Common myeloid progenitor, CD34-positive (primary cell): ENCODE measurements at regions not wholly inside any gene's neighbourhood (a gene's known extent, or its start where the extent isn't known, plus 50 kb on each side); places are given as distances from the start of the nearest gene placed in this dataset.

Experiments used
- CTCF ChIA-PET: fragments of 350-600 bp; sonication (Branson Sonifier 250); formaldehyde crosslinking; loops from one replicate; lab custom pipeline; 2021; ENCODE audit warnings: antibody characterized with exemption; lab: Charles Lee
- POLR2A ChIA-PET: fragments of 350-600 bp; sonication (Branson Sonifier 250); formaldehyde crosslinking; loops from one replicate; lab custom pipeline; 2021; ENCODE audit warnings: antibody characterized with exemption; lab: Charles Lee
- DNase-seq, 3 donors: peaks; one replicate each; pipeline versions ENCODE4 v3.0.0 to v3.0.0-alpha.2; 2013
- H3K27ac ChIP-seq, 2 experiments: 1 replicate in 1 of 2; 2 replicates in 1 of 2; pipeline ENCODE4 v1.7.0; 2013; ENCODE audit warnings: inconsistent platforms in 2 of 2, low read length in 2 of 2, mild to moderate bottlenecking in 2 of 2, low read depth in 1 of 2, moderate library complexity in 1 of 2; ENCODE audit not compliant: severe bottlenecking in 2 of 2, insufficient read depth in 1 of 2, poor library complexity in 1 of 2
- H3K27me3 ChIP-seq, 5 experiments: replicated peaks in 2 of 5; 1 replicate in 3 of 5; 2 replicates in 2 of 5; pipeline versions ENCODE4 v1.6.1 to v1.7.0; 2013; ENCODE audit warnings: low read length in 4 of 5, mild to moderate bottlenecking in 2 of 5, moderate library complexity in 2 of 5, inconsistent platforms in 1 of 5; ENCODE audit not compliant: insufficient read depth in 5 of 5, control insufficient read depth in 4 of 5
- H3K36me3 ChIP-seq, 4 experiments: 1 replicate in 2 of 4; 2 replicates in 2 of 4; pipeline versions ENCODE4 v1.6.1 to v1.7.0; 2013; ENCODE audit warnings: low read length in 3 of 4, control low read depth in 1 of 4, mild to moderate bottlenecking in 1 of 4; ENCODE audit not compliant: control insufficient read depth in 4 of 4, insufficient read depth in 4 of 4
- H3K4me1 ChIP-seq, 4 experiments: 1 replicate in 3 of 4; 2 replicates in 1 of 4; pipeline versions ENCODE4 v1.6.1 to v1.7.1; 2013; ENCODE audit warnings: low read length in 3 of 4, mild to moderate bottlenecking in 3 of 4, control low read depth in 1 of 4, inconsistent platforms in 1 of 4, moderate library complexity in 1 of 4; ENCODE audit not compliant: control insufficient read depth in 4 of 4, insufficient read depth in 4 of 4; ENCODE audit errors: control extremely low read depth in 1 of 4
- H3K4me3 ChIP-seq, 7 experiments: 1 replicate in 4 of 7; 2 replicates in 3 of 7; pipeline versions ENCODE4 v1.5.1 to v1.7.0; 2013; ENCODE audit warnings: mild to moderate bottlenecking in 7 of 7, low read length in 6 of 7, moderate library complexity in 6 of 7, inconsistent platforms in 2 of 7, low read depth in 2 of 7, control low read depth in 1 of 7; ENCODE audit not compliant: insufficient read depth in 4 of 7, control insufficient read depth in 1 of 7; ENCODE audit errors: extremely low read depth in 1 of 7
- H3K9me3 ChIP-seq, 5 experiments: 1 replicate in 4 of 5; 2 replicates in 1 of 5; pipeline versions ENCODE4 v1.6.1 to v1.7.1; 2013; ENCODE audit warnings: low read length in 4 of 5, mild to moderate bottlenecking in 2 of 5, inconsistent platforms in 1 of 5, low read depth in 1 of 5, moderate library complexity in 1 of 5; ENCODE audit not compliant: control insufficient read depth in 4 of 5, insufficient read depth in 2 of 5; ENCODE audit errors: control extremely low read depth in 1 of 5
- WGBS: methylation state at CpG from one replicate; pipeline ENCODE4 v1.1.5; 2013; ENCODE audit not compliant: insufficient coverage; 5-methylcytosine and 5-hydroxymethylcytosine counted together

DNA sequence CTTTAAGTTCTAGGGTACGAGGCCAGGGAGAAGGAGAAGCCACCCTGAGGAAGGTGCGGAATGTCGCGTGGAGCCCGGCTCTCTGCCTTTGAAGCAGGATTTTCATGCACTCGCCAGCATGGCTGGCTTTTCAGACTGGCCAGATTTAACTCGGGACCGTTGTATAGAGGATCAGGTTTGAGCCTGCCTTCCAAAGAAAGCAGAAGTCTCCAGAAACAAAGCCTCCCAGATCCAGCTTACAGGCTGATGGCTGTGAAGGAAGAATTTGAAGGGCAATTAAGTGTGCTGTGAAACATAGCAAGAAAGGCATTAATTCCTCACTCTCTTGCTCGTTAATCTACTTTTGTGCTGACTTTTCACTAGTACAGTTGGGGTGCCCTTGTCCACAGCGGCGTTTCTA lies 140.2 kb downstream of the SOX1 start:
- Histone ChIP-seq H3K4me3 (no peak overlapping the region), H3K27ac (no peak overlapping the region), H3K27me3 (peaks cover 8 to 66% (median 35%) of the 10 kb centered on the region in 5 experiments), H3K36me3 (no peaks in the 10 kb centered on the region), H3K9me3 (no peaks in the 10 kb centered on the region), H3K4me1 (peaks cover 0 to 1% (median 0%) of the 10 kb centered on the region in 4 experiments)
- WGBS = 20% methylated on average over 9 of the region's 11 CpGs
- ChIA-PET CTCF (interaction anchor here (1.3 kb wide), 1 partner anchor 13 kb away, joined by 3 read pairs; no protein-coding TSS in a partner anchor), POLR2A (no interaction called here)
- no peak for DNase-seq

DNA sequence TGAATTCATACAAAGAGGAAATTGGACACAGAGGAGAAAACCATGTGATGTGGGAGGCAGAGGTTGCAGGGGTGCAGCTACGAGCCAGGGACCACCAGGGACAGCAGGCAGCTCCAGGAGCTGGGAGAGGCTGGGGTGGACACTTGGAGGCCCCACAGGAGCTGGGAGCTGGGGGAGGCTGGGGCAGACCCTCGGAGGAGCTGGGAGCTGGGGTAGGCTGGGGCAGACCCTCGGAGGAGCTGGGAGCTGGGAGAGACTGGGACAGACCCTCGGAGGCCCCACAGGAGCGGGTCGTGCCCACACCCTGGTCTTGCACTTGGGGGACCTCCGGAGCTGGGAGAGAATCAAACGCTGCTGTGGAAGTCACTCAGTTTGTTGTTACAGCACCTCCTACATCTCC lies 141.7 kb downstream of the SOX1 start:
- no peak for DNase-seq

DNA sequence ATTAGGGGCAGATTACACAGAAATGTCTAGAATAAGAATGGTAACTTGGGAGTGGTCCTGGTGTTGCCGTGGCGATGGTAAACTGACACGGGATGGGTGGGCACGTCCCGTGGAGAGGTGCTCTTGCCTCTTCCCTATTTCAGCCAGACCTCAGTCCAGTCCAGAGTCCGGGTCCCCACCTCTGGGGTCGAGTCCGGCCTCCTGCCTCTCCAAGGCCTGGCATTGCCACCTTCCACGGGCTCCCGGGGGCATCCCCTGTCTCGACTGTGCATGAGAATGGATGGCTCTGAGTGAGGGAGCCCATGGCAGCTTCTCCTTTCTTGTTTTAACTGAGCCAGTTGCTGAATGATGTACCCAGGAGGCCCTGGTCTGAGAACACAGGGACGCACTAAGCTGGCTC lies 142.3 kb downstream of the SOX1 start:
- no peak for DNase-seq
- no peak overlapping the region for H3K4me3 ChIP-seq
- no peaks in the 10 kb centered on the region for H3K36me3 ChIP-seq
- H3K27ac ChIP-seq = no peak overlapping the region
- ChIA-PET POLR2A (no interaction called here), CTCF (no interaction called here)
- H3K4me1 ChIP-seq = peaks cover 0 to 1% (median 0%) of the 10 kb centered on the region in 4 experiments
- 83% methylated on average over 11 of the region's 12 CpGs for WGBS
- H3K27me3 ChIP-seq = peaks cover 5 to 53% (median 21%) of the 10 kb centered on the region in 5 experiments
- H3K9me3 ChIP-seq = no peaks in the 10 kb centered on the region

More for the DNA sequence above, 141.7 kb downstream of the SOX1 start:
- no peak overlapping the region for H3K27ac ChIP-seq
- peaks cover 8 to 57% (median 27%) of the 10 kb centered on the region in 5 experiments for H3K27me3 ChIP-seq
- no peaks in the 10 kb centered on the region for H3K36me3 ChIP-seq
- ChIA-PET CTCF (no interaction called here), POLR2A (no interaction called here)
- H3K4me3 ChIP-seq = no peak overlapping the region
- WGBS = 87% methylated on average over 5 of the region's 8 CpGs
- no peaks in the 10 kb centered on the region for H3K9me3 ChIP-seq
- H3K4me1 ChIP-seq = peaks cover 0 to 1% (median 0%) of the 10 kb centered on the region in 4 experiments

DNA sequence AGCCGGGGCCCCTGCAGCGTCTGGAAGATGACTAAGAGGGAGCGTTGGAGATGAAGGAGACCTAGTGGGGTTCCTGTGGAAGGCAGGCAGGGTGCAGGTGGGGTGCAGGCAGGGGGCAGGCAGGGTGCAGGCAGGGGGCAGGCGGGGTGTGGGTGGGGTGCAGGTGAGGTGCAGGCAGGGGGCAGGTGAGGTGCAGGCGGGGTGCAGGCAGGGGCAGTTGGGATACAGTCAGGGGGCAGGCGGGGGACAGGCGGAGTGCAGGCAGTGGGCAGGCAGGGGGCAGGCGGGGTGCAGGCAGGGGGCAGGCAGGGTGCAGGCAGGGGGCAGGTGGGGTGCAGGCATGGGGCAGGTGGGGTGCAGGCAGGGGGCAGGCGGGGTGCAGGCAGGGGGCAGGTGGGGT lies 142.8 kb downstream of the SOX1 start:
- Histone ChIP-seq H3K36me3 (no peaks in the 10 kb centered on the region), H3K9me3 (no peaks in the 10 kb centered on the region), H3K4me3 (no peak overlapping the region), H3K4me1 (peaks cover 0 to 1% (median 0%) of the 10 kb centered on the region in 4 experiments), H3K27ac (no peak overlapping the region), H3K27me3 (peaks cover 2 to 49% (median 17%) of the 10 kb centered on the region in 5 experiments)
- 96% methylated on average over 4 of the region's 9 CpGs for WGBS
- DNase-seq = no peak
- POLR2A ChIA-PET = no interaction called here
- CTCF ChIA-PET = no interaction called here

DNA sequence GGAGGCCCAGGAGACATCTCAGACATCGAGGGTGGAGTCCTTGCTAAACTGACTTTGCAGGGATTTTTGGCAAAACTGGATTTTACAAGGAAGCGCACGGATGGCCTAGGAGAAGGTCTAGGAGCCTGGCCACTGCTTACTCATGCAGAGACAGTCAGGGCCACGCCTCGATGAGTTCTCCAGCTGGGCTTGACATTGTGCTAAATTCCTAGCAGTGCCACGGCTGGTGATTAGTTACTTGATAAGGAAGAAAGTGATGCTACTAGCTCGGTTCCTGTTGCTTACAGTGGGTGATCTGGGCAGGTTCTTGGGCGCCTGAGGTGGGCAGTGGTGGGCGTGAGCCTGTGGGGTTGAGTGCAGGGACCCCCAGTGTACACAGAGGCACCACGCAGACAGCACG lies 143.4 kb downstream of the SOX1 start:
- no peak overlapping the region for H3K27ac ChIP-seq
- peaks cover 2 to 42% (median 12%) of the 10 kb centered on the region in 5 experiments for H3K27me3 ChIP-seq
- H3K4me1 ChIP-seq = peaks cover 0 to 1% (median 0%) of the 10 kb centered on the region in 4 experiments
- no peaks in the 10 kb centered on the region for H3K9me3 ChIP-seq
- H3K4me3 ChIP-seq = no peak overlapping the region
- no peaks in the 10 kb centered on the region for H3K36me3 ChIP-seq
- no peak for DNase-seq
- POLR2A ChIA-PET = no interaction called here
- CTCF ChIA-PET = no interaction called here
- WGBS = 70% methylated on average over 11 of the region's 11 CpGs

DNA sequence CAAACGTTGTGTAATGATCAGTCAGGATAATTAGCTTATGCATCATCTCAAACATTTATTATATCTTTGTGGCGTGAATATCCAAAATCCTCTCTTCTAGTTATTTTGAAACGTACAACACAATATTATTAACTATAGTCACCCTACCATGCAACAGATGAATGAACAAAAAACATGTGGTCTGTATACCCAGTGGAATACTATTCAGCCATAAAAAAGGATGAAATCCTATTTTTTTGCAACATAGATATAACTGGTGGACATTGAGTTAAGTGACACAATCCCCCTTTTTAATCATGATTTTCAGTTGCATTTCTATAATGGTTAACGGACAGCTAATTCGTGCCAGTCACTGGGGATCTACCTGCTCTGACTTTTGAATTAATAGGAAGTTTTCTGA lies 145.6 kb downstream of the SOX1 start:
- WGBS = no CpG with 5 or more reads among the region's 5 CpGs
- H3K4me1 ChIP-seq = no peaks in the 10 kb centered on the region
- CTCF ChIA-PET = no interaction called here

DNA sequence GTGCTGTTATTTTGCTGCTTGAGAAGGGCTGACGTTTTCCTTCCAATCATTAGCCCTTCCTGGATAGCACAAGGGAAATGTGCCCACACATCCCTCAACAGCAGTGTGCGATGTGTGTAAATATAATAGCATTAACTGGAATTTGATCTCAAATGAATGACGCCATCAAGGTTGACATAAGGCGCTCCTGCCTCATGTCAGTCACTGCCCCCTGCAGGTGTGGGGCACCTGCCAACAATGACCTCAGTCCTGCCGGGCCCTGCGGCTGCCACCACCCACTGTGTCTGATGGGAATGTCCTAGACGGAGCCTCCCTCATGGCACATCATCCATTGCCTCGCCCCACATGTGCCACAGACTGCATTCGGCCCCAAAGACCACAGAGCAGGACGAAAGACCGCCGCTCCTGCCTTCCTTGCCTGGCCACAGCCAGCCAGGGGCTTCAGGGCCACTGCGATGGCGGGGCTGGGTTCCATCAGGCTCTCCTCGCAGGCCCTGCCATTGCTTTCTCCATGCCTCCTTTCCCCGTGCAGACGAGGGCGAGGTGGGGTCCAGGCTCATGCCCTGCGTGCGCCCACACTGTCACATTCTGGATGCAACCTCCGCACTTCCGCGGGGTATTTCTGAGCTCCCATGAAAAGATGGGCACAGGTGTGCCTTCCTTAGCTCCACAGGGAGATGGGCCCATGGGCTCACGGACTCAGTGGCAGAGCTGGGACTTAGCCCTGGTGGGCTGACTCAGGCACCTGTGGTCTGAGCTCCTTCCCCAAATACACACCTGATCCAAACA lies 146.7 kb downstream of the SOX1 start:
- WGBS = 89% methylated on average over 22 of the region's 24 CpGs
- ChIA-PET POLR2A (no interaction called here), CTCF (no interaction called here)
- H3K27ac ChIP-seq = no peak overlapping the region
- H3K4me3 ChIP-seq = no peak overlapping the region
- H3K27me3 ChIP-seq = peaks cover 0 to 15% (median 3%) of the 10 kb centered on the region in 5 experiments
- no peak for DNase-seq
- H3K4me1 ChIP-seq = no peaks in the 10 kb centered on the region
- H3K9me3 ChIP-seq = no peaks in the 10 kb centered on the region
- no peaks in the 10 kb centered on the region for H3K36me3 ChIP-seq

More for the DNA sequence above, 145.6 kb downstream of the SOX1 start:
- no peak overlapping the region for H3K4me3 ChIP-seq
- POLR2A ChIA-PET = no interaction called here
- no peaks in the 10 kb centered on the region for H3K36me3 ChIP-seq
- H3K27me3 ChIP-seq = peaks cover 0 to 23% (median 6%) of the 10 kb centered on the region in 5 experiments
- H3K27ac ChIP-seq = no peak overlapping the region
- H3K9me3 ChIP-seq = no peaks in the 10 kb centered on the region
- DNase-seq = no peak
